Endothelial cell (in vitro differentiated cells): ENCODE measurements at regions not wholly inside any gene's neighbourhood (a gene's known extent, or its start where the extent isn't known, plus 50 kb on each side); places are given as distances from the start of the nearest gene placed in this dataset.

Source experiments
- DNase-seq: peaks from one replicate; pipeline ENCODE4 v3.0.0; 2021; ENCODE audit warnings: low spot score
- H3K27ac Mint-ChIP-seq: one replicate; pipeline ENCODE4 v1.8.0; 2021; ENCODE audit warnings: mixed read lengths, inconsistent platforms; ENCODE audit not compliant: unreplicated experiment
- H3K27me3 Mint-ChIP-seq: one replicate; pipeline ENCODE4 v1.8.0; 2021; ENCODE audit warnings: mild to moderate bottlenecking, moderate library complexity, mixed read lengths, inconsistent platforms; ENCODE audit not compliant: unreplicated experiment
- H3K36me3 Mint-ChIP-seq: one replicate; pipeline ENCODE4 v1.8.0; 2021; ENCODE audit warnings: mild to moderate bottlenecking, low read depth, mixed read lengths, inconsistent platforms; ENCODE audit not compliant: unreplicated experiment
- H3K4me1 Mint-ChIP-seq: one replicate; pipeline ENCODE4 v1.8.0; 2021; ENCODE audit warnings: mild to moderate bottlenecking, mixed read lengths, inconsistent platforms; ENCODE audit not compliant: unreplicated experiment
- H3K4me3 Mint-ChIP-seq: one replicate; pipeline ENCODE4 v1.8.0; 2021; ENCODE audit warnings: mild to moderate bottlenecking, mixed read lengths, inconsistent platforms; ENCODE audit not compliant: unreplicated experiment
- H3K9me3 Mint-ChIP-seq: one replicate; pipeline ENCODE4 v1.8.0; 2021; ENCODE audit warnings: mixed read lengths, inconsistent platforms; ENCODE audit not compliant: unreplicated experiment
- TF ChIP-seq, protein P1 (sequence below): fragments of 200-600 bp; sonication (generic); IDR thresholded peaks from one replicate; pipeline ENCODE4 v1.5.0; 2021; ENCODE audit warnings: antibody characterized with exemption; ENCODE audit not compliant: unreplicated experiment

DNA sequence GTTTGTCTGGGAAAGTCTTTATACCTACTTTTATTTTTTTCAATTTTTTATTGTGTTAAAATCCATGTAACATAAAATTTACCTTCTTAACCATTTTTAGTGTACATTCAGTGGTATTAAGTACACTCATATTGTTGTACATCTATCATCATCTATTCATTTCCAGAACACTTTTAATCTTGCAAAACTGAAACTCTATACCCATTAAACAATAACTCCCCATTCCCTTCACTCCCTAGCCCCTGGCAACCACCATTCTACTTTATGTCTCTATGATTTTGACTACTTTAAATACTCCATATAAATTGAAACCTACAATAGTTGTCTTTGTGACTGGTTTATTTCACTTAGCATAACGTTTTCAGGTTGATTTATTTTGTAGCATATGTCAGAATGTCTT, 131.9 kb upstream of the SLC38A2 start:
- peaks cover 18% of the 10 kb centered on the region for H3K36me3 Mint-ChIP-seq
- H3K27me3 Mint-ChIP-seq, result peaks cover 1% of the 10 kb centered on the region
- no peak for DNase-seq
- no peaks in the 10 kb centered on the region for H3K4me1 Mint-ChIP-seq
- H3K27ac Mint-ChIP-seq, result no peak overlapping the region
- H3K4me3 Mint-ChIP-seq, result no peak overlapping the region
- peaks cover 14% of the 10 kb centered on the region for H3K9me3 Mint-ChIP-seq
- TF ChIP-seq, protein P1, sequence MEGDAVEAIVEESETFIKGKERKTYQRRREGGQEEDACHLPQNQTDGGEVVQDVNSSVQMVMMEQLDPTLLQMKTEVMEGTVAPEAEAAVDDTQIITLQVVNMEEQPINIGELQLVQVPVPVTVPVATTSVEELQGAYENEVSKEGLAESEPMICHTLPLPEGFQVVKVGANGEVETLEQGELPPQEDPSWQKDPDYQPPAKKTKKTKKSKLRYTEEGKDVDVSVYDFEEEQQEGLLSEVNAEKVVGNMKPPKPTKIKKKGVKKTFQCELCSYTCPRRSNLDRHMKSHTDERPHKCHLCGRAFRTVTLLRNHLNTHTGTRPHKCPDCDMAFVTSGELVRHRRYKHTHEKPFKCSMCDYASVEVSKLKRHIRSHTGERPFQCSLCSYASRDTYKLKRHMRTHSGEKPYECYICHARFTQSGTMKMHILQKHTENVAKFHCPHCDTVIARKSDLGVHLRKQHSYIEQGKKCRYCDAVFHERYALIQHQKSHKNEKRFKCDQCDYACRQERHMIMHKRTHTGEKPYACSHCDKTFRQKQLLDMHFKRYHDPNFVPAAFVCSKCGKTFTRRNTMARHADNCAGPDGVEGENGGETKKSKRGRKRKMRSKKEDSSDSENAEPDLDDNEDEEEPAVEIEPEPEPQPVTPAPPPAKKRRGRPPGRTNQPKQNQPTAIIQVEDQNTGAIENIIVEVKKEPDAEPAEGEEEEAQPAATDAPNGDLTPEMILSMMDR, result no peak

- Mint-ChIP-seq H3K27me3 (peaks cover 1% of the 10 kb centered on the region), H3K9me3 (peaks cover 14% of the 10 kb centered on the region), H3K27ac (no peak overlapping the region), H3K4me1 (no peaks in the 10 kb centered on the region), H3K36me3 (peaks cover 18% of the 10 kb centered on the region), H3K4me3 (no peak overlapping the region)
- TF ChIP-seq, protein P1, result no peak
- no peak for DNase-seq
Observed at GRCh38 chr12:46503637-46504175, 131.1 kb upstream of the SLC38A2 start.

- Mint-ChIP-seq H3K4me3 (no peak overlapping the region), H3K9me3 (no peaks in the 10 kb centered on the region)
Observed at GRCh38 chr12:46500673-46501072, 128.1 kb upstream of the SLC38A2 start.

GRCh38 chr12:46499901-46500300, 127.3 kb upstream of the SLC38A2 start:
- Mint-ChIP-seq H3K36me3 (no peaks in the 10 kb centered on the region), H3K4me3 (no peak overlapping the region)
- DNase-seq, result no peak

More at GRCh38 chr12:46500673-46501072, 128.1 kb upstream of the SLC38A2 start:
- TF ChIP-seq, protein P1, result no peak
- H3K27me3 Mint-ChIP-seq, result peaks cover 1% of the 10 kb centered on the region
- DNase-seq, result no peak
- no peaks in the 10 kb centered on the region for H3K36me3 Mint-ChIP-seq
- no peaks in the 10 kb centered on the region for H3K4me1 Mint-ChIP-seq
- no peak overlapping the region for H3K27ac Mint-ChIP-seq

DNA sequence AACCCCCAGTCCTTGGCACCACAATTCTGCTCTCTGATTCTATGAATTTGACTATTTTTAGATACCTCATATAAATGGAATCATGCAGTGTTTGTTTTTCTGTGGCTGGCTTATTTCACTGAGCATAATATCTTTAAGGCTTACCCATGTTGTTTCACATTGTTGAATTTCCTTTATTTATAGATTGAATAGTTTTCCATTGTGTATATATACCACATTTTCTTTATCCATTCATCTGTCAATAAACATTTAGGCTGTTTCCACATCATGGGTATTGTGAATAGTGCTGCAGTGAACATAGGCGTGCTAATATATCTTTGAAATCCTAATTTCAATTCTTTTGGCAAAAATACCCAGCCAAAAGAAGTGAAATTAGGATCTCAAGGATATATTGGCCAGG, 126.7 kb upstream of the SLC38A2 start:
- H3K36me3 Mint-ChIP-seq, result no peaks in the 10 kb centered on the region
- H3K27ac Mint-ChIP-seq, result no peak overlapping the region

More at GRCh38 chr12:46499901-46500300, 127.3 kb upstream of the SLC38A2 start:
- Mint-ChIP-seq H3K27ac (no peak overlapping the region), H3K9me3 (no peaks in the 10 kb centered on the region), H3K4me1 (no peaks in the 10 kb centered on the region), H3K27me3 (no peaks in the 10 kb centered on the region)
- TF ChIP-seq, protein P1, result no peak

More for the DNA sequence above, 126.7 kb upstream of the SLC38A2 start:
- DNase-seq, result no peak
- TF ChIP-seq, protein P1, result no peak
- Mint-ChIP-seq H3K9me3 (no peaks in the 10 kb centered on the region), H3K4me3 (no peak overlapping the region), H3K27me3 (no peaks in the 10 kb centered on the region), H3K4me1 (peaks cover 2% of the 10 kb centered on the region)
